ENCODE measurements at regions not wholly inside any gene's neighbourhood (a gene's known extent, or its start where the extent isn't known, plus 50 kb on each side); places are given as distances from the start of the nearest gene placed in this dataset.

GRCh38 chr20:1830240-1830639 lies 65.0 kb upstream of the SIRPA start:
- TF ChIP-seq POLR2A (IDR thresholded peaks at IDR 0.05) = no peak
- TF ChIP-seq CTCF (IDR thresholded peaks at IDR 0.05 in 4 of 5, conservative IDR thresholded peaks at IDR 0.05 in 1 of 5) = no peak

All from gastrocnemius medialis (tissue), 4 donors.